Testis (tissue), 2 donors: ENCODE measurements at regions not wholly inside any gene's neighbourhood (a gene's known extent, or its start where the extent isn't known, plus 50 kb on each side); places are given as distances from the start of the nearest gene placed in this dataset.

Experiments used
- POLR2A ChIP-seq: fragments of 450-650 bp; IDR thresholded peaks from one replicate; pipeline ENCODE4 v1.6.1; 2017; ENCODE audit warnings: antibody characterized with exemption, mild to moderate bottlenecking, moderate library complexity
- TF ChIP-seq, protein P1 (sequence below), 3 experiments: fragments of 450-650 bp in 2 of 3; fragments of 200-600 bp in 1 of 3; sonication (generic) in 1 of 3; IDR thresholded peaks; one replicate each; pipeline ENCODE4 v1.5.1; 2016 to 2019; ENCODE audit warnings: antibody characterized with exemption in 3 of 3, mild to moderate bottlenecking in 2 of 3, moderate library complexity in 1 of 3

DNA sequence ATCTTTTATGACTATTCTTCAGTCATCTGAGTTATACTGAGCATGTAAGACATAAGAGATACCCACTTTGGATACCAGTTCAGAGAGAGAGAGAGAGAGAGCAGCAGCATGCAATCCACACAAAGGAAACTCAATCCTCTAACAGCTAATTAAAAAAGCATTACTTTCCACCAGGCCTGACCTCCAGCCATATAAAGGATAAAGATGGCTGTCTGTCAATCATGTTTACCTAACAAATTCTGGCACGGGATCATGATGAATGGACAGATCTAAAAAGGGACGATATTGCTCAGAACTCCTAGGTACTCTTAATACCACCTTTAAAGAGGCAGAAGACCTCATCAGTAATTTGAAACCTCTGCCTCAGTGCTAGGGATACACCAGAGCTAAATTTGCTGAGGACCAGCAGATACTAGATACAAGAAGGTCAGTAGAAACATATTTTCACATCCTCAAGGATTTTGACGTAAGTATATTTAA, 159.2 kb downstream of the RPS12 start:
- TF ChIP-seq, protein P1, sequence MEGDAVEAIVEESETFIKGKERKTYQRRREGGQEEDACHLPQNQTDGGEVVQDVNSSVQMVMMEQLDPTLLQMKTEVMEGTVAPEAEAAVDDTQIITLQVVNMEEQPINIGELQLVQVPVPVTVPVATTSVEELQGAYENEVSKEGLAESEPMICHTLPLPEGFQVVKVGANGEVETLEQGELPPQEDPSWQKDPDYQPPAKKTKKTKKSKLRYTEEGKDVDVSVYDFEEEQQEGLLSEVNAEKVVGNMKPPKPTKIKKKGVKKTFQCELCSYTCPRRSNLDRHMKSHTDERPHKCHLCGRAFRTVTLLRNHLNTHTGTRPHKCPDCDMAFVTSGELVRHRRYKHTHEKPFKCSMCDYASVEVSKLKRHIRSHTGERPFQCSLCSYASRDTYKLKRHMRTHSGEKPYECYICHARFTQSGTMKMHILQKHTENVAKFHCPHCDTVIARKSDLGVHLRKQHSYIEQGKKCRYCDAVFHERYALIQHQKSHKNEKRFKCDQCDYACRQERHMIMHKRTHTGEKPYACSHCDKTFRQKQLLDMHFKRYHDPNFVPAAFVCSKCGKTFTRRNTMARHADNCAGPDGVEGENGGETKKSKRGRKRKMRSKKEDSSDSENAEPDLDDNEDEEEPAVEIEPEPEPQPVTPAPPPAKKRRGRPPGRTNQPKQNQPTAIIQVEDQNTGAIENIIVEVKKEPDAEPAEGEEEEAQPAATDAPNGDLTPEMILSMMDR (IDR thresholded peaks at IDR 0.05): no peak
- no peak for TF ChIP-seq POLR2A
